ENCODE measurements at regions not wholly inside any gene's neighbourhood (a gene's known extent, or its start where the extent isn't known, plus 50 kb on each side); places are given as distances from the start of the nearest gene placed in this dataset.

GRCh38 chr1:163712321-163712720 lies 390.6 kb downstream of the NUF2 start:
- DNase-seq (ENCODE audit: low spot score in 2 of 2) (no peak), FAIRE-seq (no peak)

GRCh38 chr1:163720294-163720693 lies 398.5 kb downstream of the NUF2 start:
- FAIRE-seq: no peak

GRCh38 chr1:163725551-163725950 lies 403.8 kb downstream of the NUF2 start:
- FAIRE-seq (no peak), DNase-seq (ENCODE audit: low spot score in 2 of 2) (no peak)

More at GRCh38 chr1:163720294-163720693, 398.5 kb downstream of the NUF2 start:
- DNase-seq (ENCODE audit: low spot score in 2 of 2): no peak

- FAIRE-seq (no peak), DNase-seq (ENCODE audit: low spot score in 2 of 2) (no peak)
These were observed 408.7 kb downstream of the NUF2 start for GRCh38 chr1:163730411-163730821.

- DNase-seq (ENCODE audit: low spot score in 2 of 2) (no peak), FAIRE-seq (no peak)
These were observed 415.5 kb downstream of the NUF2 start for GRCh38 chr1:163737261-163737660.

GRCh38 chr1:163744301-163744887 lies 422.6 kb downstream of the NUF2 start:
- no peak for DNase-seq (ENCODE audit: low spot score in 2 of 2)
- no peak for FAIRE-seq

GRCh38 chr1:163745204-163745603 lies 423.4 kb downstream of the NUF2 start:
- DNase-seq (ENCODE audit: low spot score in 2 of 2) (no peak), FAIRE-seq (no peak)

GRCh38 chr1:163747261-163747660 lies 425.5 kb downstream of the NUF2 start:
- FAIRE-seq (no peak), DNase-seq (ENCODE audit: low spot score in 2 of 2) (no peak)

GRCh38 chr1:163747855-163748254 lies 426.1 kb downstream of the NUF2 start:
- no peak for FAIRE-seq
- DNase-seq (ENCODE audit: low spot score in 2 of 2): no peak

GRCh38 chr1:163758977-163759670 lies 437.4 kb downstream of the NUF2 start:
- DNase-seq (ENCODE audit: low spot score in 2 of 2): no peak
- no peak for FAIRE-seq

GRCh38 chr1:163761898-163762297 lies 440.1 kb downstream of the NUF2 start:
- FAIRE-seq (no peak), DNase-seq (ENCODE audit: low spot score in 2 of 2) (no peak)

- DNase-seq (ENCODE audit: low spot score in 2 of 2): no peak
These were observed 444.6 kb downstream of the NUF2 start for GRCh38 chr1:163766257-163766918.

GRCh38 chr1:163768576-163768975 lies 446.8 kb downstream of the NUF2 start:
- DNase-seq (ENCODE audit: low spot score in 2 of 2): no peak
- FAIRE-seq: no peak

More at GRCh38 chr1:163766257-163766918, 444.6 kb downstream of the NUF2 start:
- FAIRE-seq: no peak

GRCh38 chr1:163770265-163770664 lies 448.5 kb downstream of the NUF2 start:
- no peak for DNase-seq (ENCODE audit: low spot score in 2 of 2)

GRCh38 chr1:163771637-163772036 lies 449.9 kb downstream of the NUF2 start:
- DNase-seq (ENCODE audit: low spot score in 2 of 2) (no peak), FAIRE-seq (no peak)

More at GRCh38 chr1:163770265-163770664, 448.5 kb downstream of the NUF2 start:
- FAIRE-seq: no peak

GRCh38 chr1:163772246-163772645 lies 450.5 kb downstream of the NUF2 start:
- no peak for DNase-seq (ENCODE audit: low spot score in 2 of 2)
- FAIRE-seq: no peak

GRCh38 chr1:163773396-163773795 lies 451.6 kb downstream of the NUF2 start:
- DNase-seq (ENCODE audit: low spot score in 2 of 2): no peak
- no peak for FAIRE-seq

- DNase-seq (ENCODE audit: low spot score in 2 of 2) (no peak), FAIRE-seq (no peak)
These were observed 452.7 kb downstream of the NUF2 start for GRCh38 chr1:163774401-163774945.

GRCh38 chr1:163774978-163775620 lies 453.3 kb downstream of the NUF2 start:
- no peak for FAIRE-seq
- DNase-seq (ENCODE audit: low spot score in 2 of 2): no peak

- FAIRE-seq (no peak), DNase-seq (ENCODE audit: low spot score in 2 of 2) (no peak)
These were observed 455.5 kb downstream of the NUF2 start for GRCh38 chr1:163777205-163777604.

- FAIRE-seq (no peak), DNase-seq (ENCODE audit: low spot score in 2 of 2) (no peak)
These were observed 459.4 kb downstream of the NUF2 start for GRCh38 chr1:163781146-163781545.

Measured in frontal cortex (tissue), 3 donors.